CD4-positive, alpha-beta memory T cell (primary cell): ENCODE measurements at regions not wholly inside any gene's neighbourhood (a gene's known extent, or its start where the extent isn't known, plus 50 kb on each side); places are given as distances from the start of the nearest gene placed in this dataset.

Source experiments
- CTCF ChIA-PET: fragments of 350-600 bp; sonication (Branson Sonifier 250); formaldehyde crosslinking; loops from one replicate; lab custom pipeline; 2021; ENCODE audit warnings: inconsistent platforms; ENCODE audit not compliant: partially characterized antibody; lab: Charles Lee
- POLR2A ChIA-PET: fragments of 350-600 bp; sonication (Branson Sonifier 250); formaldehyde crosslinking; loops from one replicate; lab custom pipeline; 2021; ENCODE audit not compliant: partially characterized antibody; lab: Charles Lee
- DNase-seq, 5 donors: peaks; one replicate each; pipeline versions ENCODE4 v3.0.0 to v3.0.0-alpha.2; 2020 to 2022; ENCODE audit warnings: mixed read lengths in 1 of 5
- H3K27ac ChIP-seq: one replicate; pipeline ENCODE4 v1.7.0; 2013; ENCODE audit warnings: low read depth, low read length
- H3K27me3 ChIP-seq: 2 replicates; pipeline ENCODE4 v1.7.0; 2013; ENCODE audit warnings: mild to moderate bottlenecking, low read length, moderate library complexity; ENCODE audit not compliant: insufficient read depth
- H3K36me3 ChIP-seq: 2 replicates; pipeline ENCODE4 v1.7.0; 2013; ENCODE audit warnings: mild to moderate bottlenecking, low read length, moderate library complexity; ENCODE audit not compliant: insufficient read depth
- H3K4me1 ChIP-seq: 2 replicates; pipeline ENCODE4 v1.7.0; 2013; ENCODE audit warnings: mild to moderate bottlenecking, low read length, moderate library complexity; ENCODE audit not compliant: insufficient read depth
- H3K4me3 ChIP-seq, 2 donors: one replicate each; pipeline ENCODE4 v1.7.0; 2013; ENCODE audit warnings: low read length in 2 of 2, mild to moderate bottlenecking in 1 of 2
- H3K9me3 ChIP-seq, 2 donors: one replicate each; pipeline ENCODE4 v1.7.0; 2013; ENCODE audit warnings: low read length in 2 of 2, control low read depth in 1 of 2; ENCODE audit not compliant: control insufficient read depth in 1 of 2
- H3K27ac Mint-ChIP-seq, 7 donors: one replicate each; pipeline ENCODE4 v1.8.0; 2020 to 2021; ENCODE audit warnings: mixed read lengths in 7 of 7, mild to moderate bottlenecking in 6 of 7, inconsistent platforms in 3 of 7, moderate library complexity in 3 of 7
- H3K27me3 Mint-ChIP-seq, 2 donors: one replicate each; pipeline ENCODE4 v1.8.0; 2020 to 2021; ENCODE audit warnings: mixed read lengths in 2 of 2
- H3K36me3 Mint-ChIP-seq, 2 donors: one replicate each; pipeline ENCODE4 v1.8.0; 2020 to 2021; ENCODE audit warnings: mixed read lengths in 2 of 2, inconsistent platforms in 1 of 2, mild to moderate bottlenecking in 1 of 2
- H3K4me1 Mint-ChIP-seq, 4 donors: one replicate each; pipeline ENCODE4 v1.8.0; 2020 to 2021; ENCODE audit warnings: mixed read lengths in 4 of 4, mild to moderate bottlenecking in 1 of 4
- H3K4me3 Mint-ChIP-seq, 8 donors: one replicate each; pipeline ENCODE4 v1.8.0; 2020 to 2021; ENCODE audit warnings: mixed read lengths in 8 of 8, mild to moderate bottlenecking in 7 of 8, moderate library complexity in 6 of 8, inconsistent platforms in 3 of 8
- H3K9me3 Mint-ChIP-seq, 8 donors: one replicate each; pipeline ENCODE4 v1.8.0; 2020 to 2021; ENCODE audit warnings: mixed read lengths in 8 of 8, mild to moderate bottlenecking in 5 of 8, inconsistent platforms in 3 of 8, moderate library complexity in 1 of 8
- intact Hi-C: fragments of 100-400 bp; cut with micrococcal nuclease; formaldehyde crosslinking; loops from one replicate; pipeline ENCODE4 v1.15.1; 2023

DNA sequence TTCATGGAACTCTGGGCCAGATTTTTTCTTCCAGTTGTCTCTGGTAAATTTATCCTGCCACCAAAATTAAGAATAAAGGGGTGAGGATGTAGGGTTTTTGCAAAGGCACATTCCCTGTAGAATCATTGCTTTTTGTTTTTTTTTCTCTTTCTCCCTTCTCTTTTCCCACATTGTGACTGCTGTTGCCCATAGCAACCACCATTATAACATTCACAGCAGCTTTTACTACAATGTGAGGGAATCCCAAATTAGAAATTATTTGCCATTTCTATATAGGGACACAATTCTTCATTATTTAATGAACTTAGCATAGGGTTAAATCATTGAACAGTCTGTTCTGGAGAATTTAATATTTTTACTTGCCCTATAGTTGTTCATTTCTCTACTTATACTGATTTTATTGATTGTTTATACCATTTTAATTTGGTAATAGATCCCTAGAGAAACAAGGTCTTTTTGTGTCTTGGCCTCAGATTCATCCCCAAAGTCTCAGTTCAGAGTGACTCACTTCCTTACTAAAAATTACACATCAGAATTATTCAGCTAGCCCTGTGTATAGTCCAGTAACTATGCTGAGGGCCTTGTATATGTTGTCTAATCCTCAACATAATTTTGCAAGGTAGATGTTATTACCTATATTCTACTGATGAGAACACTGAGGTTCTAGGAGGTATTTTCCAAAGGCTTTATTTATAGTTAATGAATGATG is 80.8 kb upstream of the ANK2 start:
- Histone ChIP-seq H3K4me1 (no peaks in the 10 kb centered on the region), H3K27ac (no peak overlapping the region), H3K27me3 (no peaks in the 10 kb centered on the region), H3K9me3 (no peaks in the 10 kb centered on the region), H3K4me3 (no peak overlapping the region), H3K36me3 (no peaks in the 10 kb centered on the region)
- H3K36me3 Mint-ChIP-seq = no peaks in the 10 kb centered on the region
- no peak overlapping the region for H3K4me3 Mint-ChIP-seq
- CTCF ChIA-PET = no interaction called here
- peaks cover 2 to 4% of the 10 kb centered on the region in 2 donors for H3K27me3 Mint-ChIP-seq
- H3K4me1 Mint-ChIP-seq = no peaks in the 10 kb centered on the region
- intact Hi-C loops = no loop called here
- no peak overlapping the region for H3K27ac Mint-ChIP-seq
- DNase-seq = no peak
- POLR2A ChIA-PET = no interaction called here
- H3K9me3 Mint-ChIP-seq = peaks cover 0 to 13% (median 7%) of the 10 kb centered on the region in 8 donors

DNA sequence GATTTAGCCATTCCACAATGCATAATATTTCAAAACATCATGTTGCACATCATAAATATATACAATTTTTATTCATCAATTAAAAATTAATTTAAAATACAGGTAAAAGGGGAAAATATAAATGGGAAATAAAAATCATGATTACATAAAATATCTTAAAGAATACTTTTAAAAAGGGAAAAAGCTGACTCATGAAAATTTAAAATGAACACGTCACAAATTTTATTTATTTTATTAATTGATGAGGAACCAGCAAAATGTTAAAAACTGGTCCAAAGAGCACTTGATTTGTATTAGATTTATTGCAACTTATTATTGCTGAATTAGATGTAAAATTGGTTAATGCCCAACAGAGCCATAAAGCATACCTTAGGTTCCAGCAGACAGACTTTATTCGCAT is 78.5 kb upstream of the ANK2 start:
- H3K36me3 Mint-ChIP-seq = no peaks in the 10 kb centered on the region
- H3K9me3 Mint-ChIP-seq = no peaks in the 10 kb centered on the region
- H3K27me3 Mint-ChIP-seq = peaks cover 2 to 4% of the 10 kb centered on the region in 2 donors
- CTCF ChIA-PET = no interaction called here
- H3K36me3 ChIP-seq = no peaks in the 10 kb centered on the region
- H3K27ac ChIP-seq = no peak overlapping the region
- H3K27me3 ChIP-seq = no peaks in the 10 kb centered on the region
- no peaks in the 10 kb centered on the region for H3K4me1 ChIP-seq
- intact Hi-C loops = no loop called here
- POLR2A ChIA-PET = no interaction called here
- no peak for DNase-seq
- no peaks in the 10 kb centered on the region for H3K4me1 Mint-ChIP-seq
- no peak overlapping the region for H3K4me3 ChIP-seq
- no peak overlapping the region for H3K4me3 Mint-ChIP-seq
- H3K27ac Mint-ChIP-seq = no peak overlapping the region
- H3K9me3 ChIP-seq = no peaks in the 10 kb centered on the region

DNA sequence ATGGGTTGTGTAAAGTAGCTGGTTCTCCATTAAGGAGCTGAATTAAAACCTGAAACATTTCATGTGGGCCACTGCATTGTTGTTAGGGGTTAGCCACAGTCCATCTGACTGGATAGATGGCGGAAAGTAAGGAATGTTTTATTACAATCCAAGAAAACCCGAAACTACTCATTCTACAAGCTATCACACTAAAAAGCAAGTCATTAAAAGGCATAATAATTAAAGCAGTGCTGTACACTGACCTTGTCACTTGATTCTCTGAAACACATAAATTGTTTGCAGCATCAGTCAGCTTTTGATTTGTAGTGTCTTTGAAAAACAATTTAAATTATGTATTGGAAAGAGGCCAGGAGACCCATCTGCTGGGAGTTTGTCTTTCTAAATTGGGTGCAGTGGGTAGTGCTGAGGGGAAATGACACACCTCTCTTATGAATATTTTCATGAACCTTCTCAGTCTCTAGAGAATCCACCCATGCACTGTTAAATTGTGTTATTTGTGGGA is 75.7 kb upstream of the ANK2 start:
- H3K27me3 ChIP-seq = no peaks in the 10 kb centered on the region
- Mint-ChIP-seq H3K27ac (no peak overlapping the region), H3K27me3 (no peaks in the 10 kb centered on the region), H3K36me3 (no peaks in the 10 kb centered on the region), H3K4me3 (no peak overlapping the region), H3K9me3 (no peaks in the 10 kb centered on the region), H3K4me1 (no peaks in the 10 kb centered on the region)
- no peaks in the 10 kb centered on the region for H3K9me3 ChIP-seq
- intact Hi-C loops = no loop called here
- no peak for DNase-seq
- no peak overlapping the region for H3K4me3 ChIP-seq
- CTCF ChIA-PET = interaction anchor here (0.5 to 0.7 kb wide), 2 partner anchors 13 to 1783 kb away, joined by 3 read pairs; no protein-coding TSS in a partner anchor
- H3K27ac ChIP-seq = no peak overlapping the region
- no peaks in the 10 kb centered on the region for H3K36me3 ChIP-seq
- no peaks in the 10 kb centered on the region for H3K4me1 ChIP-seq
- POLR2A ChIA-PET = no interaction called here

DNA sequence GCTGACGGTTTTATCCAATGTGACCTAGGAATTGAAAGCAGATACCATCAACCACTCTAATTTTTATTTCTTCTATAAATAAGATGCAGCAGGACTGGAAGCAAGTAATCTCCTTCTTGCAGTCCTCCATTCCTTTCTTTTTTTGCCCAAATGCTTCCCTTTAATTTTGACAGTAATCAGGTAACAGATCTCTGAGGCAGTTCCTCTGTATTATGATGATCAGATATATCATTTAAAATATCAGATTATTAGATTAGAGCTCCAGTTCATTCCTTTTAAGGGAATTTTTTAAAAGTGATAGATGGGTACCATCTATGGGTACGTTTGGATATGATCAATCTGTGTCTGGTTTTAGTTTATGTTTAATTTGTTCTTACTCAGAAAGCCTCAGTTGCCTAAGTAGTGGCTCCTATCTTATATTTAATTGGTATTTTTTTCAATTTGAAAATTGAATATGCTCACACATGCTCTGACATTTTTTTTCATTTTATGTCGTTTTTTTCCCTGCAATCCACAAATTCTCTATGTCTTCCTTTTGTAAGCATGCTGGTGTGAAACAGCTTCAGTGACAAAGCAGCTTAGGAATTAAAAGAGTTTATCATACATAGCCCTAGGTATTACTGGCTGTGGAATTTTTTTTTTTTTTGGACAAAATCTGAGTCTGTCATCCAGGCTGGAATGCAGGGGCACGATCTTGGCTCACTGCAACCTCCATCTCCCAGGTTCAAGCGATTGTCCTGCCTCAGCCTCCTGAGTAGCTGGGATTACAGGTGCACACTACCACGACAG is 73.7 kb upstream of the ANK2 start:
- intact Hi-C loops = no loop called here
- H3K4me1 ChIP-seq = no peaks in the 10 kb centered on the region
- H3K36me3 ChIP-seq = no peaks in the 10 kb centered on the region
- H3K27ac ChIP-seq = no peak overlapping the region
- ChIA-PET POLR2A (no interaction called here), CTCF (no interaction called here)
- no peak for DNase-seq
- H3K4me3 ChIP-seq = no peak overlapping the region
- Mint-ChIP-seq H3K9me3 (no peaks in the 10 kb centered on the region), H3K4me1 (no peaks in the 10 kb centered on the region), H3K4me3 (no peak overlapping the region), H3K27ac (no peak overlapping the region), H3K27me3 (peaks cover under 1% of the 10 kb centered on the region in 2 donors), H3K36me3 (no peaks in the 10 kb centered on the region)
- H3K9me3 ChIP-seq = no peaks in the 10 kb centered on the region
- H3K27me3 ChIP-seq = no peaks in the 10 kb centered on the region

DNA sequence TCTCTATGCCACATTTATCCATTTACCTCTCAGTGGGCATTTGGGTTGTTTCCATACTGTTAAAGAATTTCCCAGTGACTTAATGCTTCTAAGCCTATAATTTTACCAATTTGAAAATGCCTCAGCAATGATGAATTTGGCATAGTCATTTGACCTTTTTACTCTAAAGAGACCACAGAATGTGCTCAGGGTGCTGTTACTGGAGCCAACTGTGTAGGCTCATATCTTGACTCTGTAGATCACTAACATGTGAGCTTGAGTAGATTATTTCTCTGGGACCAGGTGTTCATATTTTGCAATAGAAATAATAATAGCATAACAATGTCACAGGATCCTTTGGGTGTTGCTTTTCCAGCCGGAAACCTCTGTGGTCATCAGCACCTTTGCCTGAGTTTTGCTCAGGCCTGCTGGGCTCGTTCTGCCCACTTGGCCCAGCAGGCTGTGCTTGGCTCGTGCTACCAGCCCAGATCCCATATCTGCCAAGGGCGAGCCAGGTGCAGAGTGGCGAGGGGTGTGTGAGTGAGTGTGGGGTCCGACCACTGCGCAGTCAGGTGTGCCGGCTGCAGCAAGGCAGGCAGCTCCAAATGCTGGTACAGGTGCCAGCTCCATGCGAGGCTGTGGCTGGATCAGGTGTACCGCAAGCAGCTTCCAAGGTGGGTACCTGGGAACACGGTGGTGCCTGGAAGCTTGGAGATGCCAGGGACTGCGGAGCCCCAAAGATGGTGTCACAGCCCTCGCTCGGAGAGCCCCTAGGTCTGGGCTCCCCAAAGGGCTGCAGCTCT is 70.6 kb upstream of the ANK2 start:
- Histone ChIP-seq H3K4me1 (no peaks in the 10 kb centered on the region), H3K36me3 (no peaks in the 10 kb centered on the region), H3K27me3 (no peaks in the 10 kb centered on the region), H3K9me3 (no peaks in the 10 kb centered on the region), H3K27ac (no peak overlapping the region), H3K4me3 (no peak overlapping the region)
- Mint-ChIP-seq H3K27ac (no peak overlapping the region), H3K27me3 (peaks cover 4 to 6% of the 10 kb centered on the region in 2 donors), H3K4me1 (no peaks in the 10 kb centered on the region), H3K9me3 (peaks cover 0 to 2% (median 0%) of the 10 kb centered on the region in 8 donors), H3K36me3 (no peaks in the 10 kb centered on the region), H3K4me3 (no peak overlapping the region)
- ChIA-PET CTCF (no interaction called here), POLR2A (no interaction called here)
- intact Hi-C loops = no loop called here
- no peak for DNase-seq

DNA sequence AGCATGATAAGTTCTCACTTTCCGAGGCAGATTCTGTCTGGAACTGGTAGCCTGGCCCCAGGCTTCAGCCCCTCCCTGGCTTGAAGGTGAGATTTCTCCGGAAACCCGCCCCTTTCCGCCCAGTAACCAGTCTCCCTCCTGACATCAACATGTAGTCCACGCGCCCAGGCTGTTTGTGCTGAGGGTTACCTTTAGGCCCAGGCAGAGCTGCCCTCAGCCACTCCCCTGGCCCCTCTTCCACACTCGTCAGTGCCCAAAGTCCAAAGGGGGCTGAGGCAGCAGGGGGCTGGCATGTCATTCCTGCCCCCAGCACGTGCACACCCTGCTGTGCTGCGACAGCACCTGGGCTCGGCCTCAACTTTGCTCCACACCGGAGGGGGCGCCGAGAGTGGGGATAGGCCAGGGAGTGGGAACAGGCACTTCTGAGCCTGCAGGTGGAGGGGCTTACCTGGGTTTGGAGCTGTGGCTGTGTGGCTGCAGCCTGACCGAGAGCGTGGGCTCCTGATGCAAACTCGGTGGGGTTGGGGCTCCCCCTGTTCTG is 69.5 kb upstream of the ANK2 start:
- Histone ChIP-seq H3K4me1 (no peaks in the 10 kb centered on the region), H3K4me3 (no peak overlapping the region), H3K36me3 (no peaks in the 10 kb centered on the region), H3K27me3 (no peaks in the 10 kb centered on the region), H3K9me3 (no peaks in the 10 kb centered on the region), H3K27ac (no peak overlapping the region)
- ChIA-PET CTCF (no interaction called here), POLR2A (no interaction called here)
- intact Hi-C loops = no loop called here
- Mint-ChIP-seq H3K9me3 (peaks cover 0 to 2% (median 0%) of the 10 kb centered on the region in 8 donors), H3K4me3 (no peak overlapping the region), H3K27me3 (peaks cover 4 to 6% of the 10 kb centered on the region in 2 donors), H3K36me3 (no peaks in the 10 kb centered on the region), H3K27ac (no peak overlapping the region), H3K4me1 (no peaks in the 10 kb centered on the region)
- no peak for DNase-seq

DNA sequence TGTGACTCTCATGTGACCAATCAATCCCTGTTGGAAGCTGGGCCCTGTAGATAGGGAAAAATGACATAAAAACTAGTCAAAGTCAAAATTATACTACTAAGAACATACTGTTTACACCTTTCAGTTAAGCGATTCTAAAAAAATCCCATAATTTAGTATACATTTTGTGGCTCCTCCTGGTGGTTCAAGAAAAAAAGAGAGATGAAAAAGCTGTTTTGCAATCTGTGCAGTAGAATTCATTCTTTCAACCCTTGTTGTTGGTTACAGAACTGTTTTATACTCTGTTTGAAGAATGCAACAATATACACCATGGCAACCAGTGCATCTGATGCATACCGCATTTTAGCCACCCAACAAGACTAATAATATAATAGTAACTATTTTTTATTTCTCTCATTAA is 66.8 kb upstream of the ANK2 start:
- Histone ChIP-seq H3K4me3 (no peak overlapping the region), H3K4me1 (no peaks in the 10 kb centered on the region), H3K9me3 (no peaks in the 10 kb centered on the region), H3K36me3 (no peaks in the 10 kb centered on the region), H3K27me3 (no peaks in the 10 kb centered on the region), H3K27ac (no peak overlapping the region)
- intact Hi-C loops = no loop called here
- peaks cover 5 to 6% of the 10 kb centered on the region in 2 donors for H3K27me3 Mint-ChIP-seq
- DNase-seq = no peak
- POLR2A ChIA-PET = no interaction called here
- no peaks in the 10 kb centered on the region for H3K36me3 Mint-ChIP-seq
- peaks cover 0 to 2% (median 0%) of the 10 kb centered on the region in 8 donors for H3K9me3 Mint-ChIP-seq
- CTCF ChIA-PET = no interaction called here
- no peak overlapping the region for H3K4me3 Mint-ChIP-seq
- H3K27ac Mint-ChIP-seq = no peak overlapping the region
- H3K4me1 Mint-ChIP-seq = no peaks in the 10 kb centered on the region
